Esophagus muscularis mucosa (tissue), 3 donors: ENCODE measurements at regions not wholly inside any gene's neighbourhood (a gene's known extent, or its start where the extent isn't known, plus 50 kb on each side); places are given as distances from the start of the nearest gene placed in this dataset.

ENCODE experiments used
- POLR2A ChIP-seq: fragments of 450-650 bp; IDR thresholded peaks from one replicate; pipeline ENCODE4 v1.6.1; 2017; ENCODE audit warnings: antibody characterized with exemption, moderate library complexity, mild to moderate bottlenecking, low read depth
- TF ChIP-seq, protein P1 (sequence below), 3 experiments: fragments of 200-600 bp in 2 of 3; fragments of 450-650 bp in 1 of 3; sonication (generic) in 2 of 3; IDR thresholded peaks; one replicate each; pipeline ENCODE4 v1.5.1; 2017 to 2019; ENCODE audit warnings: antibody characterized with exemption in 3 of 3, mild to moderate bottlenecking in 2 of 3, moderate library complexity in 1 of 3

DNA sequence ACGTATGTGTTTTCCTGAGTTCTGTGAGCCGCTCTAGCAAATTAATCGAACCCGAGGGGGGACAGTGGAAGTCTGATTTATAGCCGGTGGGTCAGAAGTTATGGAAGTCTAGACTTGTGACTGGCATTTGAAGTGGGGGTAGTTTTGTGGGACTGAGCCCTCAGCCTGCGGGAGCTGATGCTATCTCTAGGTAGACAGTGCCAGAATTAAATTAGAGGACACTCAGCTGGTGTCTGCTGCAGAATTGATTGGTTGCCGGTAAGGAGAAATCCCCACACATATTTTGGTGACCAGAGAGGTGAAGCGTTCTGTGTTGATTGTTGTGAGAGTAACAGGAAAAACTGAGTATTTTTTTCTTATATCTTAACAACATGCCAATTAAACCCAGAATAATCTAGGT is 143.8 kb upstream of the ADCY1 start:
- TF ChIP-seq, protein P1, sequence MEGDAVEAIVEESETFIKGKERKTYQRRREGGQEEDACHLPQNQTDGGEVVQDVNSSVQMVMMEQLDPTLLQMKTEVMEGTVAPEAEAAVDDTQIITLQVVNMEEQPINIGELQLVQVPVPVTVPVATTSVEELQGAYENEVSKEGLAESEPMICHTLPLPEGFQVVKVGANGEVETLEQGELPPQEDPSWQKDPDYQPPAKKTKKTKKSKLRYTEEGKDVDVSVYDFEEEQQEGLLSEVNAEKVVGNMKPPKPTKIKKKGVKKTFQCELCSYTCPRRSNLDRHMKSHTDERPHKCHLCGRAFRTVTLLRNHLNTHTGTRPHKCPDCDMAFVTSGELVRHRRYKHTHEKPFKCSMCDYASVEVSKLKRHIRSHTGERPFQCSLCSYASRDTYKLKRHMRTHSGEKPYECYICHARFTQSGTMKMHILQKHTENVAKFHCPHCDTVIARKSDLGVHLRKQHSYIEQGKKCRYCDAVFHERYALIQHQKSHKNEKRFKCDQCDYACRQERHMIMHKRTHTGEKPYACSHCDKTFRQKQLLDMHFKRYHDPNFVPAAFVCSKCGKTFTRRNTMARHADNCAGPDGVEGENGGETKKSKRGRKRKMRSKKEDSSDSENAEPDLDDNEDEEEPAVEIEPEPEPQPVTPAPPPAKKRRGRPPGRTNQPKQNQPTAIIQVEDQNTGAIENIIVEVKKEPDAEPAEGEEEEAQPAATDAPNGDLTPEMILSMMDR (IDR thresholded peaks at IDR 0.05), result no peak
- no peak for TF ChIP-seq POLR2A
